Mammary epithelial cell (primary cell): ENCODE measurements at regions not wholly inside any gene's neighbourhood (a gene's known extent, or its start where the extent isn't known, plus 50 kb on each side); places are given as distances from the start of the nearest gene placed in this dataset.

ENCODE experiments used
- CTCF ChIP-seq, 2 donors: IDR thresholded peaks in 1 of 2; conservative IDR thresholded peaks in 1 of 2; 2 replicates each; pipeline ENCODE4 v1.5.1; 2011 to 2012; ENCODE audit warnings: inconsistent platforms in 2 of 2, low read length in 2 of 2, mild to moderate bottlenecking in 2 of 2, control low read depth in 1 of 2, low read depth in 1 of 2; ENCODE audit not compliant: insufficient read depth in 1 of 2; ENCODE audit errors: extremely low read depth in 1 of 2
- EZH2 ChIP-seq: IDR thresholded peaks from 2 replicates; pipeline ENCODE4 v1.6.1; 2012; ENCODE audit warnings: low read length, inconsistent platforms, borderline replicate concordance

- TF ChIP-seq CTCF (conservative IDR thresholded peaks at IDR 0.05 in 1 of 2, IDR thresholded peaks at IDR 0.05 in 1 of 2; ENCODE audit: extremely low read depth in 1 of 2, insufficient read depth in 1 of 2, low read depth in 1 of 2, low read length in 2 of 2) (no peak), EZH2 (no peak)
Observed at GRCh38 chr1:78420688-78421087, 70.1 kb upstream of the PTGFR start.
